ENCODE measurements at regions not wholly inside any gene's neighbourhood (a gene's known extent, or its start where the extent isn't known, plus 50 kb on each side); places are given as distances from the start of the nearest gene placed in this dataset.

DNA sequence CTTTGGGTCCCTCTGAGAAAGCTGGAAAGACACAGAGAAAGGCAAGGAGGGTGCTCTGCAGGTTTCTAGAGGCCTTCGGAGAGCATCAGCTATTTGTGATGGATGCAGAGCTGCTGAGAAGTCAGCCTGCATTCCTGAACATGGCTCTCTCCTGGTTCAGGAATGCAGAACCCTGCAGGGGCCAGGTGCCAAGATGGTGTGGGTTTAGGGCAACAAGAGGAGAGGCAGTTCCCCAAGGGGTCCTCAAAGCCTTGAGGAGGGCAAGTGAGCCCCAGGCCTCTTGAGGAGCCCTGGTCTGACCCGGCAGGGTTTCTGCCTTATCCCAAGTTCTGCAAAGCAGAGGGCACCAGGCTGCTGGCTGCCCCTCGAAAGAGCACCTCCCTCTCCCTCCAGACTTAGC, 93.3 kb downstream of the HS1BP3 start:
- Histone ChIP-seq H3K4me2 (ENCODE audit: control insufficient read depth, extremely low read depth, insufficient read depth, low read depth, low read length) (no peak overlapping the region), H3K4me3 (ENCODE audit: control insufficient read depth in 2 of 3, extremely low read depth in 1 of 3, insufficient read depth in 2 of 3, low read depth in 1 of 3, low read length in 3 of 3) (no peak overlapping the region), H4K20me1 (ENCODE audit: control insufficient read depth, extremely low read depth, insufficient read depth, low read length) (no peaks in the 10 kb centered on the region), H2AFZ (ENCODE audit: control insufficient read depth, low read length) (no peak overlapping the region), H3K9ac (ENCODE audit: control insufficient read depth, extremely low read depth, insufficient read depth, low read length) (no peak overlapping the region), H3K79me2 (ENCODE audit: control insufficient read depth, insufficient read depth, low read length) (no peaks in the 10 kb centered on the region), H3K9me3 (ENCODE audit: control insufficient read depth, low read depth, low read length) (no peaks in the 10 kb centered on the region), H3K27ac (ENCODE audit: control insufficient read depth, insufficient read depth, low read length) (no peak overlapping the region), H3K4me1 (ENCODE audit: control insufficient read depth, extremely low read depth, insufficient read depth, low read length) (peaks cover 21% of the 10 kb centered on the region), H3K36me3 (ENCODE audit: control insufficient read depth in 2 of 2, extremely low read depth in 1 of 2, insufficient read depth in 2 of 2, low read length in 2 of 2) (no peaks in the 10 kb centered on the region), H3K27me3 (ENCODE audit: control insufficient read depth, extremely low read depth, insufficient read depth, low read length) (no peaks in the 10 kb centered on the region), H3K9me1 (ENCODE audit: control insufficient read depth, extremely low read depth, insufficient read depth, low read length) (no peaks in the 10 kb centered on the region)
- FAIRE-seq (no peak), DNase-seq (ENCODE audit: low read depth, low spot score) (no peak)
- dilution Hi-C loops (cut with MboI; ENCODE audit: extremely low pct_ligation_motif_present, low sequenced_read_pairs), result no loop called here
- TF ChIP-seq, protein P1, sequence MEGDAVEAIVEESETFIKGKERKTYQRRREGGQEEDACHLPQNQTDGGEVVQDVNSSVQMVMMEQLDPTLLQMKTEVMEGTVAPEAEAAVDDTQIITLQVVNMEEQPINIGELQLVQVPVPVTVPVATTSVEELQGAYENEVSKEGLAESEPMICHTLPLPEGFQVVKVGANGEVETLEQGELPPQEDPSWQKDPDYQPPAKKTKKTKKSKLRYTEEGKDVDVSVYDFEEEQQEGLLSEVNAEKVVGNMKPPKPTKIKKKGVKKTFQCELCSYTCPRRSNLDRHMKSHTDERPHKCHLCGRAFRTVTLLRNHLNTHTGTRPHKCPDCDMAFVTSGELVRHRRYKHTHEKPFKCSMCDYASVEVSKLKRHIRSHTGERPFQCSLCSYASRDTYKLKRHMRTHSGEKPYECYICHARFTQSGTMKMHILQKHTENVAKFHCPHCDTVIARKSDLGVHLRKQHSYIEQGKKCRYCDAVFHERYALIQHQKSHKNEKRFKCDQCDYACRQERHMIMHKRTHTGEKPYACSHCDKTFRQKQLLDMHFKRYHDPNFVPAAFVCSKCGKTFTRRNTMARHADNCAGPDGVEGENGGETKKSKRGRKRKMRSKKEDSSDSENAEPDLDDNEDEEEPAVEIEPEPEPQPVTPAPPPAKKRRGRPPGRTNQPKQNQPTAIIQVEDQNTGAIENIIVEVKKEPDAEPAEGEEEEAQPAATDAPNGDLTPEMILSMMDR (optimal IDR thresholded peaks at IDR 0.05 in 1 of 3, IDR thresholded peaks at IDR 0.05 in 1 of 3, conservative IDR thresholded peaks at IDR 0.05 in 1 of 3; ENCODE audit: extremely low read depth in 1 of 3, insufficient read depth in 2 of 3, low read length in 3 of 3), result no peak

DNA sequence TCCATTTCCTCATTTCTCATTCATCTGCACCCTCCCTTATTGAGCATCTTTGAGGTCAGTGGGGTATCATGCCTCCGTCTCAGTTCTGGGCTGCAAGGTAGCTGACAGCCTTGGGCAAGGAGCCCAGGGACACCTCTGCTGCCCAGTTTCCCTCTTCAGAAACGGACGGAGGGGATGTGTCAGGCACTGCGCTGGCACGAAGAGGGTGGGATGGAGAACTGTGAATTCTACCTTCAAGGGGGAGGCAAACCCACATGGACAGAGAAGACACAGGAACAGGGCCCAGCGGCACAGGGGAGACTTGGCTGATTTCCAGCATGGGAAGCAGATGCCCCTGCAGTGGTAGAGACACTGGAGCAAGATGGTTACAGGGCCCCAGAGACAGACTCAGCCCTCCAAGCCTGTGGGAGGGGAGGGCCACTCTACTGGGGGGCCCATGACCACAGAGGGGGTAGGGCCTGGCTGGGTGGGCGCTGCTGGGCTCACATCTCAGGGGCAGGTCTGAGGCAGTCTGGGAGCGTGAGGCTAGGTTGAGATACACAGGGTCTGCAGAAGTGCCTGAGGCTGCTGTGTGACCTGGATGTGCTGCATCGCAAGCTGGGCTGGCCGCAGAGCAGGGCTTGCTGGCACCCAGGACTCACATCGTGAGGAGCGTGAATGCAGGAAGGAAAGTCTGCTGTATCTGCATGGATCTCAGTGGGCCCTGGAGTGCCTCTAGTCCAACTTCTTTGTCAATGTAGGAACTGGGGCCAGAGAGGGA, 92.3 kb downstream of the HS1BP3 start:
- no peaks in the 10 kb centered on the region for H3K79me2 ChIP-seq (ENCODE audit: control insufficient read depth, insufficient read depth, low read length)
- H3K9ac ChIP-seq (ENCODE audit: control insufficient read depth, extremely low read depth, insufficient read depth, low read length), result no peak overlapping the region
- H3K4me3 ChIP-seq (ENCODE audit: control insufficient read depth in 2 of 3, extremely low read depth in 1 of 3, insufficient read depth in 2 of 3, low read depth in 1 of 3, low read length in 3 of 3), result no peak overlapping the region
- no peak for TF ChIP-seq EZH2 (IDR thresholded peaks at IDR 0.05; ENCODE audit: low read length)
- TF ChIP-seq, protein P1 (optimal IDR thresholded peaks at IDR 0.05 in 1 of 3, IDR thresholded peaks at IDR 0.05 in 1 of 3, conservative IDR thresholded peaks at IDR 0.05 in 1 of 3; ENCODE audit: extremely low read depth in 1 of 3, insufficient read depth in 2 of 3, low read length in 3 of 3), result no peak
- H3K27ac ChIP-seq (ENCODE audit: control insufficient read depth, insufficient read depth, low read length), result no peak overlapping the region
- no peaks in the 10 kb centered on the region for H4K20me1 ChIP-seq (ENCODE audit: control insufficient read depth, extremely low read depth, insufficient read depth, low read length)
- H2AFZ ChIP-seq (ENCODE audit: control insufficient read depth, low read length), result no peak overlapping the region
- no peak for DNase-seq (ENCODE audit: low read depth, low spot score)
- dilution Hi-C loops (cut with MboI; ENCODE audit: extremely low pct_ligation_motif_present, low sequenced_read_pairs), result no loop called here
- no peak for FAIRE-seq
- H3K27me3 ChIP-seq (ENCODE audit: control insufficient read depth, extremely low read depth, insufficient read depth, low read length), result no peaks in the 10 kb centered on the region
- H3K36me3 ChIP-seq (ENCODE audit: control insufficient read depth in 2 of 2, extremely low read depth in 1 of 2, insufficient read depth in 2 of 2, low read length in 2 of 2), result no peaks in the 10 kb centered on the region
- peaks cover 27% of the 10 kb centered on the region for H3K4me1 ChIP-seq (ENCODE audit: control insufficient read depth, extremely low read depth, insufficient read depth, low read length)
- H3K9me1 ChIP-seq (ENCODE audit: control insufficient read depth, extremely low read depth, insufficient read depth, low read length), result no peaks in the 10 kb centered on the region
- H3K4me2 ChIP-seq (ENCODE audit: control insufficient read depth, extremely low read depth, insufficient read depth, low read depth, low read length), result no peak overlapping the region
- no peaks in the 10 kb centered on the region for H3K9me3 ChIP-seq (ENCODE audit: control insufficient read depth, low read depth, low read length)

Data from keratinocyte (primary cell).